ENCODE measurements at regions not wholly inside any gene's neighbourhood (a gene's known extent, or its start where the extent isn't known, plus 50 kb on each side); places are given as distances from the start of the nearest gene placed in this dataset.

- TF ChIP-seq PAX8 (CRISPR knock-in tag; IDR thresholded peaks at IDR 0.05; ENCODE audit: borderline replicate concordance) (no peak), ZBTB2 (CRISPR knock-in tag; IDR thresholded peaks at IDR 0.05; ENCODE audit: low read depth) (no peak), U2AF2 (IDR thresholded peaks at IDR 0.05; ENCODE audit: low read depth, low read length) (no peak), ZBTB3 (CRISPR knock-in tag; IDR thresholded peaks at IDR 0.05; ENCODE audit: borderline replicate concordance, low read depth) (no peak), NPAS2 (CRISPR knock-in tag; IDR thresholded peaks at IDR 0.05; ENCODE audit: borderline replicate concordance) (no peak), ZNF451 (CRISPR knock-in tag; IDR thresholded peaks at IDR 0.05) (no peak), ZNF687 (CRISPR knock-in tag; IDR thresholded peaks at IDR 0.05) (no peak), CREM (IDR thresholded peaks at IDR 0.05) (peak; percentile 70), CREM (CRISPR knock-in tag; IDR thresholded peaks at IDR 0.05) (no peak), ZNF446 (CRISPR knock-in tag; IDR thresholded peaks at IDR 0.05) (no peak), MEF2D (CRISPR knock-in tag; IDR thresholded peaks at IDR 0.05) (no peak), HHEX (CRISPR knock-in tag; IDR thresholded peaks at IDR 0.05) (peak; percentile 79), SMARCC2 (IDR thresholded peaks at IDR 0.05) (0 out of 2 replicates have a peak, but pooled peaks have one; percentile 17), PCBP2 (optimal IDR thresholded peaks at IDR 0.05; ENCODE audit: low read depth, low read length, poor library complexity, severe bottlenecking) (no peak), ZNF639 (CRISPR knock-in tag; conservative IDR thresholded peaks at IDR 0.05) (no peak), KLF6 (CRISPR knock-in tag; IDR thresholded peaks at IDR 0.05) (no peak), ZHX2 (IDR thresholded peaks at IDR 0.05; ENCODE audit: low read depth) (0 out of 2 replicates have a peak, but pooled peaks have one; percentile 50), ZHX2 (CRISPR knock-in tag; IDR thresholded peaks at IDR 0.05; ENCODE audit: borderline replicate concordance) (no peak)
Observed at GRCh38 chr2:55109219-55109891, 59.1 kb upstream of the RTN4 start (continued).

All from HepG2 (cell line).